HCT116 (cell line): ENCODE measurements at regions not wholly inside any gene's neighbourhood (a gene's known extent, or its start where the extent isn't known, plus 50 kb on each side); places are given as distances from the start of the nearest gene placed in this dataset.

Experiments used
- EGR1 ChIP-seq: IDR thresholded peaks from 2 replicates; pipeline ENCODE4 v1.6.1; 2012; ENCODE audit warnings: low read depth
- EZH2 ChIP-seq: fragments of 200-600 bp; sonication (generic); IDR thresholded peaks from 2 replicates; pipeline ENCODE4 v1.6.1; 2017; ENCODE audit warnings: antibody characterized with exemption, mixed run types
- POLR2A ChIP-seq: IDR thresholded peaks from 2 replicates; pipeline ENCODE4 v1.7.0; 2011; ENCODE audit warnings: borderline replicate concordance; ENCODE audit not compliant: insufficient read depth, insufficient read length; ENCODE audit errors: extremely low read depth
- POLR2AphosphoS5 ChIP-seq: IDR thresholded peaks from 2 replicates; pipeline ENCODE4 v1.6.1; 2011; ENCODE audit warnings: mild to moderate bottlenecking, low read depth, low read length, moderate library complexity
- RAD21 ChIP-seq: IDR thresholded peaks from 2 replicates; pipeline ENCODE4 v1.6.1; 2012; ENCODE audit warnings: low read depth, mild to moderate bottlenecking
- TF ChIP-seq, protein P1 (sequence below), 3 experiments: fragments of 200-600 bp in 1 of 3; sonication (generic) in 1 of 3; IDR thresholded peaks in 2 of 3; conservative IDR thresholded peaks in 1 of 3; 2 replicates each; pipeline ENCODE4 v1.5.1; 2012 to 2017; ENCODE audit warnings: low read depth in 2 of 3, low read length in 2 of 3, antibody characterized with exemption in 1 of 3, borderline replicate concordance in 1 of 3, control low read depth in 1 of 3, mild to moderate bottlenecking in 1 of 3, mixed read lengths in 1 of 3, mixed run types in 1 of 3, moderate library complexity in 1 of 3; ENCODE audit not compliant: insufficient read depth in 1 of 3

DNA sequence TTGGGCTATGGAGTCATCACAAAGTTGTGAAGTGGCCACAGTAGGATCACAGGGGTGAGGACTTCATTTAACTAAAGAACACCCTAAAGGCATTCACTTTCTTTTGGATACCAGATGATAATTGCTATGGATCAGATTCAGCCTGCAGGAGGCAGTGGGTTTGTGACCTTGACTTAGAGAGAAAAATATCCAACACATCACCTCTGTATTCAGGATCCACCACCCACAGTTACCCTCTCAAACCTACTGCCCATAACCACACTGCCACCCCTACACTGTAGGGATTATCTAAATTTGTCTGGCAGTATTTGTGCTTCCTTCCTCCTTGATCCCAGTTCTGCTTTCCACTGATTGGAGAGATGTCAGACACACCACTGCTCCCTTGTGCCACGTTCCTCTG is 269.4 kb downstream of the MYCN start:
- TF ChIP-seq, protein P1, sequence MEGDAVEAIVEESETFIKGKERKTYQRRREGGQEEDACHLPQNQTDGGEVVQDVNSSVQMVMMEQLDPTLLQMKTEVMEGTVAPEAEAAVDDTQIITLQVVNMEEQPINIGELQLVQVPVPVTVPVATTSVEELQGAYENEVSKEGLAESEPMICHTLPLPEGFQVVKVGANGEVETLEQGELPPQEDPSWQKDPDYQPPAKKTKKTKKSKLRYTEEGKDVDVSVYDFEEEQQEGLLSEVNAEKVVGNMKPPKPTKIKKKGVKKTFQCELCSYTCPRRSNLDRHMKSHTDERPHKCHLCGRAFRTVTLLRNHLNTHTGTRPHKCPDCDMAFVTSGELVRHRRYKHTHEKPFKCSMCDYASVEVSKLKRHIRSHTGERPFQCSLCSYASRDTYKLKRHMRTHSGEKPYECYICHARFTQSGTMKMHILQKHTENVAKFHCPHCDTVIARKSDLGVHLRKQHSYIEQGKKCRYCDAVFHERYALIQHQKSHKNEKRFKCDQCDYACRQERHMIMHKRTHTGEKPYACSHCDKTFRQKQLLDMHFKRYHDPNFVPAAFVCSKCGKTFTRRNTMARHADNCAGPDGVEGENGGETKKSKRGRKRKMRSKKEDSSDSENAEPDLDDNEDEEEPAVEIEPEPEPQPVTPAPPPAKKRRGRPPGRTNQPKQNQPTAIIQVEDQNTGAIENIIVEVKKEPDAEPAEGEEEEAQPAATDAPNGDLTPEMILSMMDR (IDR thresholded peaks at IDR 0.05 in 2 of 3, conservative IDR thresholded peaks at IDR 0.05 in 1 of 3; ENCODE audit: borderline replicate concordance in 1 of 3, insufficient read depth in 1 of 3, low read depth in 2 of 3, low read length in 2 of 3) = no peak
- no peak for TF ChIP-seq EGR1
- no peak for TF ChIP-seq EZH2
- TF ChIP-seq POLR2AphosphoS5 = no peak
- TF ChIP-seq POLR2A = no peak
- TF ChIP-seq RAD21 = no peak
